ENCODE measurements at regions not wholly inside any gene's neighbourhood (a gene's known extent, or its start where the extent isn't known, plus 50 kb on each side); places are given as distances from the start of the nearest gene placed in this dataset.

- no peak for TF ChIP-seq CTCF (conservative IDR thresholded peaks at IDR 0.05; ENCODE audit: low read depth, low read length)
- no peak overlapping the region for H3K4me3 ChIP-seq (ENCODE audit: low read depth, low read length)
- no peak for DNase-seq (ENCODE audit: low read depth)
Observed at GRCh38 chr2:4415810-4416413, 712.5 kb downstream of the DCDC2C start.

GRCh38 chr2:4416431-4416830 lies 713.1 kb downstream of the DCDC2C start:
- TF ChIP-seq CTCF (conservative IDR thresholded peaks at IDR 0.05; ENCODE audit: low read depth, low read length) = no peak
- no peak overlapping the region for H3K4me3 ChIP-seq (ENCODE audit: low read depth, low read length)
- DNase-seq (ENCODE audit: low read depth) = no peak

GRCh38 chr2:4417771-4418170 lies 714.4 kb downstream of the DCDC2C start:
- no peak for TF ChIP-seq CTCF (conservative IDR thresholded peaks at IDR 0.05; ENCODE audit: low read depth, low read length)
- H3K4me3 ChIP-seq (ENCODE audit: low read depth, low read length) = no peak overlapping the region
- no peak for DNase-seq (ENCODE audit: low read depth)

DNA sequence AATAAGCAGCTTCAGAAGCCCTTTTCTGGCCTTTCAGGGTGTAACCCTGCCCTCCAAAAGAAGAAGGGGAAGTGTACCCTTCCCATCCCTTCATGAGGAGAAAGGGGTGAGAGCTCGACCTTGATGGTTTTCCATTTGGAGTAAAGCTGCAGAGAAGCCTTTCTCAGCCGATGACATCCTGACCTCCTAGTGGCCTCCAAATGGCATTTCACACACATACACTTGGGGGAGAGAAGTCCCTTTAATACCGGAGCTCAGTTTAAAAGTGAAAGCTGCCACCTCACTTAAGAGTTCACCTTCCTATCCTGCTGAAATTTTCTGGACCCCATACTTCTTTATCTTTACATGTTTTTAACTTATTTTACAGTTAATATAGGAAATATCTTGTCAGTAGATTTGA lies 716.7 kb downstream of the DCDC2C start:
- no peak for DNase-seq (ENCODE audit: low read depth)
- H3K4me3 ChIP-seq (ENCODE audit: low read depth, low read length) = no peak overlapping the region
- no peak for TF ChIP-seq CTCF (conservative IDR thresholded peaks at IDR 0.05; ENCODE audit: low read depth, low read length)

DNA sequence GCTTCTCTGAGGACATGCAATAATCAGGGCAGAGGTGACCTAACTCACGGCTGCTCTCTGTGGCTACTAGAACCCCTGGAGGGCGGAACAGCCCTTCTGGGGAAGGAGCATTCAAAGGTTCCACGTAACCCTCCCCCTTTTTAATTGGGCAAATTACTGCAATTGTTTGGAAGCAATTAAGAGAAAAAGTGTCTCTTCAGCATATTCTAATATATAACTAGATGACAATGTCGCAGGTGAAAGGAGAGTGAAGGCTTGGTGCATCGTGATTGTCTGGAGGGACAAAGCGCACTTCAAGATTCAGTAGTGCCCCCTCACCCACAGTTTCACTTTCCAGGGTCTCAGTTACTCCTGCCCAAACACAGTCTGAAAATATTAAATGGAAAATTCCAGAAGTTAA lies 720.8 kb downstream of the DCDC2C start:
- DNase-seq (ENCODE audit: low read depth) = no peak
- TF ChIP-seq CTCF (conservative IDR thresholded peaks at IDR 0.05; ENCODE audit: low read depth, low read length) = no peak
- H3K4me3 ChIP-seq (ENCODE audit: low read depth, low read length) = no peak overlapping the region

- no peak overlapping the region for H3K4me3 ChIP-seq (ENCODE audit: low read depth, low read length)
- TF ChIP-seq CTCF (conservative IDR thresholded peaks at IDR 0.05; ENCODE audit: low read depth, low read length) = no peak
- no peak for DNase-seq (ENCODE audit: low read depth)
Observed at GRCh38 chr2:4427083-4427482, 723.7 kb downstream of the DCDC2C start.

DNA sequence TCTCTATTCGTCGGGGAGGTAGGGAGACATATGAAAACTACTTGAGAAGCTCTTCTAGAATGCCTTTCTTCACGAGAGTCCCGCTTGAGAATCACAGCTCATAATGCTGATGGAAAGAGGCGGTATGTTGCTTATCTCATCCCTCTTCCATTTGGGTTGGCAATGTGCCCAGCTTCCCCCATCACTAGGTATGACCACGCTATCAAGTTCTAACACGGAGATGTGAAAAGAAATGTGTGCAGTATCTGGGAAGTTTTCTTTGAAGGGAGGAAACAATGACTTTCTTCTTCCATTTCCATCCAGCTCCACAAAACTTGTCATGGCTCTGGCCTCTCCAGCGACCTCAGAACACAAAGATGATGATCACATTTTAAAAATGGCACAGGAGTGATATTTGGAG lies 742.4 kb downstream of the DCDC2C start:
- no peak overlapping the region for H3K4me3 ChIP-seq (ENCODE audit: low read depth, low read length)
- TF ChIP-seq CTCF (conservative IDR thresholded peaks at IDR 0.05; ENCODE audit: low read depth, low read length) = no peak
- DNase-seq (ENCODE audit: low read depth) = no peak
